GM18517 (cell line): ENCODE measurements at regions not wholly inside any gene's neighbourhood (a gene's known extent, or its start where the extent isn't known, plus 50 kb on each side); places are given as distances from the start of the nearest gene placed in this dataset.

Experiments
- ATAC-seq: cut with Tn5 transposase; IDR thresholded peaks from one replicate; pipeline ENCODE4 v1.9.1; 2021; ENCODE audit warnings: mild to moderate bottlenecking, moderate library complexity; ENCODE audit not compliant: unreplicated experiment

DNA sequence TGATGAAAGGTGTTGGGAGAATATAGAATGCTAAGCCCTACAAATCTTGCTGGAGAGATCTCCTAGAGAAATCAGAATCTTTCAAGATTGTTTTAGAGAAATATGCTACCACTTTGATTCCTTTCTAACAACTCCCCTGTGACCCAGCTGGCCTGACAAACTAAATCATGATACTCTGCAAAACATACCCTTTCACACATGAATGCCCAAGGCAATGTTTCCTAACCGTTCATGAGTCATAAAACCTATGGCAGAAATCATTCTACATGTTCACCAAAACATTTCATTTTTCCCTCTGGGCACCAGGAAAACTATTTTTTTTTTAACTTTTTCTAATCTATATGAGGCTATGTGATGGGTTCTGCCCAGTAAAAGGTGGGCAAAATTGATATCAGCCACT is 77.8 kb upstream of the SETBP1 start:
- ATAC-seq, result no peak

DNA sequence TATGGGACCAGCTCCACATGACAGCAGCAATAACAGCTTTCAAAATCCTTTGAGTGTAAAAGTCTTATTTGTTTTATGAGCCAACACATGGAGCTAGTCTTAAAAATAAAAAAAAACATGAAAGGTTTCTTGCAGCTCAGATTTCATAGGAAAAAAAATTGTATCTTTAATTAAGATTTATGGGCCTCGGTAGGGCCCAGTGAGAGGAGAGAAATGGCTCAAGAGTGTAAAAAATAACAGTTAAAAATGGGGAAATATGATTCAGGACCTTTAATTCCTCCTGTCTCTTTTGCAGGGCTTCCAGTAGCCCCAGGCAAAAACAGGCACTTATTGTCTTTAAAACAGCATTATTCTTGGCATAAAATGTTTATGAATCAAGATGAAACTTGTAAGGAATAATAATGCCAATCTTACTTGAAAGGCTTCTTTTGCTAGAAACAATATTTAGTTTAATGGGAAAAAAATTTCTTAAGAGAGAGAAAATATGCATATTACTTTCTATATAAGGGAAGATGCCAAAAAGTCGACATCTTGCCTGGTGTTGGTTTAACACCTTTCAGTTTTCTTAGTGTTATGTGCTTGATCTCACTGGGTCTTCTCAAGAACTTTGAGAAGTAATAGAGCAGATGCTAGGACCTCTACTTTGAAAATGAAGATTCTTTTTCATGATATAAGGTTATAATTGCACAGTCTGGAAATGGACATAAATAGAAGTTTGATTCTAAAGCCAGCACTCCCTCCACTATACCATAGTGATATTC is 71.3 kb upstream of the SETBP1 start:
- no peak for ATAC-seq

DNA sequence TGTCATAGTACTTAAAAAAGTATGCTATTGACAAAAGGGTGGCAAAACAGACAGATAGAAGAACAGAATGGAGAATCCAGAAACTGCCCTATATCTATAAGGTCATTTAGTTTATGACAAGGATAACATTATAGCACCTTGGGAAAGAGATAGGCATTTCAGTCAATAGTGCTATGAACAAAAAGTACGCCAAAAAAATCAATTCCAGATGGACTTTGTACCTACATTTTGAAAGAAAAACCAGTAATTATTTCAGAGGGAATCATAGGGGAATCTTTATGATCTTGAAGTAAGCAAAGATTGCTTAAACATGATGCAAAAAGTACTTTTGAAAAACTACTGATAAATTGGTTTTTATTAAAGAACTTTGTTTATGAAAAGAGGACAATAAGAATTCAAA is 59.9 kb upstream of the SETBP1 start:
- no peak for ATAC-seq

DNA sequence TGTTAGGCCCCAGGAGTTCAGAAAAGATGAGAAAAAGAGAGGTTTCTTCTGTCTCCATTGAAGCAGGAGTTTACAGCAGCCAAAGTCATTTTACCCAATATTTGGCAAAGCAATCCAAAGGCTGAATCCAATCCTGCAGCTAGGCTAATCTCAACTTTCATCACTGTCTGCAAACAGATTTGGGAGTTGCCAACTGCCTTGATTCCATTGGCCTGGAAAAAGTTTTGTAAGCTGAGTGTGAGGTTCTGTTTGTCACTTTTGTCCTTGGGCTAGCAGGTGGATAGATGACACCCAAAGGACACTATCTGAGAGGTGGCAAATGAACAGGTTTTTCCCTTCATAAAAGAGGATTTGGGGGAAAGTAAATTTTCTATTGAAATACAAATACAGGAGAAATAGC is 56.6 kb upstream of the SETBP1 start:
- ATAC-seq, result no peak

DNA sequence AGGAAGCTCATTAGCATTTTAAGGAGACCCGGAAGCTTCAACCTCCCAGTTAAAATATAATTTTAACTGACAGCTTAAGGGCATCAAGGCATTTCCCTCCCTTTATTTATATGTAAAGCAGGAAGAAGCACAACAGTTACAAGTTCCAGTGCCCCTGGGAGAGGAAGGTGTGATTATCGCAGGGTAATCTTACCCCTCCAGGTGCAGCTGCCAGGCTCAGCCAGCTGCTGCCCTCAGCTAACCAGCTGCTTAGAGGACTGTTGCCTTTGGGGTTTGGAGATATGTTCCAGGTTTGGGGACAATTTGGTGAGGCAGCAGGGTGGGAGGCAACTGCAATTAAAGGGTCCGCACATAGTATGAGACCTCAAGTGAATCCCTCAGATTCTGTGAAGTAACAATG is 55.3 kb upstream of the SETBP1 start:
- ATAC-seq, result no peak

GRCh38 chr18:44626236-44626635 is 54.5 kb upstream of the SETBP1 start:
- ATAC-seq, result no peak

GRCh38 chr18:44626807-44627206 is 53.9 kb upstream of the SETBP1 start:
- no peak for ATAC-seq

GRCh38 chr18:44627280-44627679 is 53.4 kb upstream of the SETBP1 start:
- ATAC-seq, result no peak

GRCh38 chr18:44629406-44629805 is 51.3 kb upstream of the SETBP1 start:
- ATAC-seq, result no peak

DNA sequence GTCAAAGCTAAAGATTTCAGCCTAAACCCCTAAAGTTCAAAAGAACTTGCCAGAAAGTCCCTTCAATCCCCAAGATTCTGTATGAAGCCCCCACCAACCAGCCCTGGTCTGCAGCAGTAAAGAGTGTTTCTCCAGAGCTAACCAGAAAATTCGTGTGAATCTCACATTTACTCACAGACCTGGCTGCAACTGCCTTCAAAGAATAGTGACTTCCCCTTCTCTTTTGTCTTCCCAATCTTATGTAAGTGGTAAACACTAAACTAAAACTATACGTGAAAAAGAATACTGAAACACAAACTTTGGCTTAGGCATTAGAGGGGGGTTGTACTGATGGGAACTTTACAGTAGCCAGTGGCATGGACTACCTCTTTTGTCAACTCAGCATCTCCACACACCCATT is 50.6 kb upstream of the SETBP1 start:
- ATAC-seq, result no peak
